HG02588 (cell line): ENCODE measurements at regions not wholly inside any gene's neighbourhood (a gene's known extent, or its start where the extent isn't known, plus 50 kb on each side); places are given as distances from the start of the nearest gene placed in this dataset.

Experiments used
- ATAC-seq: cut with Tn5 transposase; IDR thresholded peaks from one replicate; pipeline ENCODE4 v1.9.1; 2021; ENCODE audit warnings: mild to moderate bottlenecking, moderate library complexity; ENCODE audit not compliant: unreplicated experiment

- ATAC-seq, result no peak
These were observed 58.4 kb downstream of the SLC25A47 start for GRCh38 chr14:100381395-100382105.

- ATAC-seq, result no peak
These were observed 58.9 kb downstream of the SLC25A47 start for GRCh38 chr14:100382106-100382455.

- no peak for ATAC-seq
These were observed 60.6 kb downstream of the SLC25A47 start for GRCh38 chr14:100383727-100384158.

- ATAC-seq, result no peak
These were observed 61.1 kb downstream of the SLC25A47 start for GRCh38 chr14:100384277-100384676.

- no peak for ATAC-seq
These were observed 62.0 kb downstream of the SLC25A47 start for GRCh38 chr14:100384819-100385813.

GRCh38 chr14:100386121-100386520 lies 63.0 kb downstream of the SLC25A47 start:
- no peak for ATAC-seq

GRCh38 chr14:100386846-100387245 lies 63.7 kb downstream of the SLC25A47 start:
- ATAC-seq, result no peak

- ATAC-seq, result no peak
These were observed 64.3 kb downstream of the SLC25A47 start for GRCh38 chr14:100387450-100387849.

GRCh38 chr14:100388103-100389054 lies 65.2 kb downstream of the SLC25A47 start:
- ATAC-seq, result no peak

- ATAC-seq, result no peak
These were observed 66.5 kb downstream of the SLC25A47 start for GRCh38 chr14:100389497-100390104.

- no peak for ATAC-seq
These were observed 68.0 kb downstream of the SLC25A47 start for GRCh38 chr14:100391173-100391572.

GRCh38 chr14:100391724-100392123 lies 68.6 kb downstream of the SLC25A47 start:
- no peak for ATAC-seq

- ATAC-seq, result no peak
These were observed 69.2 kb downstream of the SLC25A47 start for GRCh38 chr14:100392356-100392755.

- no peak for ATAC-seq
These were observed 70.2 kb downstream of the SLC25A47 start for GRCh38 chr14:100393362-100393761.

GRCh38 chr14:100393906-100394732 lies 71.0 kb downstream of the SLC25A47 start:
- ATAC-seq, result no peak

GRCh38 chr14:100394886-100395672 lies 71.9 kb downstream of the SLC25A47 start:
- no peak for ATAC-seq

GRCh38 chr14:100396266-100396795 lies 73.2 kb downstream of the SLC25A47 start:
- no peak for ATAC-seq

GRCh38 chr14:100397005-100397404 lies 73.9 kb downstream of the SLC25A47 start:
- ATAC-seq, result no peak
